Osteocyte (in vitro differentiated cells): ENCODE measurements at regions not wholly inside any gene's neighbourhood (a gene's known extent, or its start where the extent isn't known, plus 50 kb on each side); places are given as distances from the start of the nearest gene placed in this dataset.

Experiments used
- DNase-seq: peaks from one replicate; pipeline ENCODE4 v3.0.0; 2021; ENCODE audit warnings: mixed read lengths; ENCODE audit not compliant: unreplicated experiment; ENCODE audit errors: extremely low spot score
- H3K27ac Mint-ChIP-seq: one replicate; pipeline ENCODE4 v1.8.0; 2021; ENCODE audit warnings: mild to moderate bottlenecking, mixed read lengths; ENCODE audit not compliant: unreplicated experiment
- H3K27me3 Mint-ChIP-seq: one replicate; pipeline ENCODE4 v1.8.0; 2021; ENCODE audit warnings: mixed read lengths; ENCODE audit not compliant: unreplicated experiment
- H3K36me3 Mint-ChIP-seq: one replicate; pipeline ENCODE4 v1.8.0; 2021; ENCODE audit warnings: mixed read lengths; ENCODE audit not compliant: unreplicated experiment
- H3K4me1 Mint-ChIP-seq: one replicate; pipeline ENCODE4 v1.8.0; 2021; ENCODE audit warnings: mixed read lengths; ENCODE audit not compliant: unreplicated experiment
- H3K4me3 Mint-ChIP-seq: one replicate; pipeline ENCODE4 v1.8.0; 2021; ENCODE audit warnings: mild to moderate bottlenecking, moderate library complexity, mixed read lengths; ENCODE audit not compliant: unreplicated experiment
- H3K9me3 Mint-ChIP-seq: one replicate; pipeline ENCODE4 v1.8.0; 2021; ENCODE audit warnings: mixed read lengths; ENCODE audit not compliant: unreplicated experiment
- TF ChIP-seq, protein P1 (sequence below): fragments of 200-600 bp; sonication (generic); IDR thresholded peaks from 2 replicates; pipeline ENCODE4 v1.5.0; 2021; ENCODE audit warnings: antibody characterized with exemption, mild to moderate bottlenecking, moderate library complexity

DNA sequence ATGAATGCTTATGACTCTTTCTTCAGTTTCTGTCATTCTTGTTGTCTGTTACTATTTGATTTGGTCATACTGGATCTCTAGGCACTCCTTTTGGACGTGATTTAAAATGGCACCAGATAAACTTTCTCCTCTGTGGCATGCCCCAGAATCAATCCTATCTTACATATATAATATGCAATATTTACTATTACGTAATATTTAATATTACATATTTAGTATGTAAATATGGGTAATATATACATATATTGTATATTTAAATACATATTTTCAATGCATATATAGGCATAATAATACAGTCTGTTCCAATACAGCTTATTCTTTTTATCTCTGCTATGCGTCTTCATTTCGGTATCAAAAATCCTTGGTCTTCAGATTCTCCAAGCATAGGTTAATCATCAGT lies 104.4 kb upstream of the PRR20A start:
- TF ChIP-seq, protein P1, sequence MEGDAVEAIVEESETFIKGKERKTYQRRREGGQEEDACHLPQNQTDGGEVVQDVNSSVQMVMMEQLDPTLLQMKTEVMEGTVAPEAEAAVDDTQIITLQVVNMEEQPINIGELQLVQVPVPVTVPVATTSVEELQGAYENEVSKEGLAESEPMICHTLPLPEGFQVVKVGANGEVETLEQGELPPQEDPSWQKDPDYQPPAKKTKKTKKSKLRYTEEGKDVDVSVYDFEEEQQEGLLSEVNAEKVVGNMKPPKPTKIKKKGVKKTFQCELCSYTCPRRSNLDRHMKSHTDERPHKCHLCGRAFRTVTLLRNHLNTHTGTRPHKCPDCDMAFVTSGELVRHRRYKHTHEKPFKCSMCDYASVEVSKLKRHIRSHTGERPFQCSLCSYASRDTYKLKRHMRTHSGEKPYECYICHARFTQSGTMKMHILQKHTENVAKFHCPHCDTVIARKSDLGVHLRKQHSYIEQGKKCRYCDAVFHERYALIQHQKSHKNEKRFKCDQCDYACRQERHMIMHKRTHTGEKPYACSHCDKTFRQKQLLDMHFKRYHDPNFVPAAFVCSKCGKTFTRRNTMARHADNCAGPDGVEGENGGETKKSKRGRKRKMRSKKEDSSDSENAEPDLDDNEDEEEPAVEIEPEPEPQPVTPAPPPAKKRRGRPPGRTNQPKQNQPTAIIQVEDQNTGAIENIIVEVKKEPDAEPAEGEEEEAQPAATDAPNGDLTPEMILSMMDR = no peak
- DNase-seq = no peak
- Mint-ChIP-seq H3K4me1 (no peaks in the 10 kb centered on the region), H3K9me3 (peaks cover 8% of the 10 kb centered on the region), H3K27me3 (no peaks in the 10 kb centered on the region), H3K36me3 (no peaks in the 10 kb centered on the region), H3K27ac (no peak overlapping the region), H3K4me3 (no peak overlapping the region)

DNA sequence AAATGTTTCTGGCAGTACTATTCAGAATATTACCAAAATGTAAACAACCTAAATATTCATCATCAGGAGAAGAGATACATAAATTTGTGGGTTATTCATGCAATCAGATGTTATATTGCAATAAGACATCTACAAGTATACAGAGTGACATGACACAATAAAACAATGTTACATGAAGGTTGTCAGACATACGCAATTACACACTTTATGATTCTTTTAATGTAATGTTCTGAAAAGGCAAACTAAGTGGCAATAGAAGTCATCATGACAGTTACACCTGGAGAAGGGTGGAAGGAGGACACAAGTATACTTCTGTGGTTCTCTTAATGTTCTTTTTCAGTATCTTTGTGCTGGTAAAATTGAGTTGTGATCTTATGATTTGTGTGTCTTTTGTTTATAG lies 95.8 kb upstream of the PRR20A start:
- Mint-ChIP-seq H3K4me1 (no peaks in the 10 kb centered on the region), H3K27me3 (no peaks in the 10 kb centered on the region), H3K36me3 (no peaks in the 10 kb centered on the region), H3K27ac (no peak overlapping the region), H3K4me3 (no peak overlapping the region), H3K9me3 (peaks cover 25% of the 10 kb centered on the region)
- TF ChIP-seq, protein P1 = no peak
- no peak for DNase-seq

DNA sequence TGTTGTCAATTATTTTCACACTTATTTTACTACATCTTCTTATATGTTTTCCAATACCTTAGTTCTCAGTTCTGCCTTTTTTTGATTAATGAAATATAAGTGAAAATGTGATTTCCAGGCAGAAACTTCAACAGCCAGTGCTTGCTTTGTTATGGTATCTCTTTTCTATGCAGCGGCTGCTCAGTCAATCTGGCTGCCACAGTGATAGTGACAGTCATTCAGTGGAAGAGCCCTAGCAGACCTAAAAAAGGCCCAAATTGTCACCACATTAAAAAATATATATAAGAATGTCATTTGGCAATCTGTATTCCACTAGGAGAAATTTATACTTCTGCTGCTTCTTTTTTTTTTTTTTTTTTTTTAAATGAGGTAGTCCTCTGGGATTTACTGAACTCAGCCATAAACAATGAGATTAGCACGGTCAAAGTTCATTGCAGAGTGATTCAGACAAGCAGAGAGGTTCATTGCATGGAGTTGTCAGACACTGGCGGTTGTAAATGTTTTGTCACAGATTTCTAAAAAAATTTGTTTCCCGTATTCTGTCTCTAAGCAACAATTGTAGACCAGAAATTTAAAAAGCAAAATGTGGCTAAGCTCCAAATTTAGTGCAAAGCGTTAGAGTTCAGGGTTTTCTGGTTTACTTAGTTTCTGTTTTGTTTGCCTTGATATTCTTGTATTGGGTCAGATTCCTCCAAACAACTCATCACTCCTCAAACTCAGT lies 94.7 kb upstream of the PRR20A start:
- Mint-ChIP-seq H3K27ac (no peak overlapping the region), H3K27me3 (no peaks in the 10 kb centered on the region), H3K4me3 (no peak overlapping the region), H3K4me1 (no peaks in the 10 kb centered on the region), H3K36me3 (no peaks in the 10 kb centered on the region), H3K9me3 (peaks cover 34% of the 10 kb centered on the region)
- TF ChIP-seq, protein P1 = no peak
- no peak for DNase-seq

DNA sequence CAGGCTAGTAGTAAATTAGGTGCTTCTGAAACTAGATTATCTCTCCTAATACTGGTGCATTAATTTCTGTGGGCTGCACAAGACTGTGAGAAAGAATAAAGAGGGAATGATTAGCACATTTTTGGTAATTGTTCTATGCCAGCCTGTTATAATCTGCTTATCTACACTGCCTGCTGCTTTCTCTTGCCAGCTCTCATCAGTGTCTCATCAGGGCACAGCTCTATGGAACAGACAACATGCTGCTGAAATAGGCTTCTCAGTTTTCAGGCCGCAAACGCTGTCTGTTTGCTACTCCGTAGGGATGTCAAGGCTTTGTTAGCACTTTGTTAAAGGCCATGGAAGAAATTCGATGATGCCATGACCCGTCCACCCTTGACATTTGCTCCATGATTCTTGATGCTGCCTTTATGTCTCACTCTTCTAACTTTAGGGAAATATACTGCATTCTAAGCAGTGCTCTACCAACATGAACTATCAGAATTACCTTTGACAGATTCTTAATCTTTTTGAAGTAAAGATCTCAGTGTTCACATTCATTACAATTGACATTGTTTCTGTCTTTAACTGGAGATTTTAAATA lies 84.0 kb upstream of the PRR20A start:
- Mint-ChIP-seq H3K4me3 (no peak overlapping the region), H3K9me3 (peaks cover 8% of the 10 kb centered on the region), H3K4me1 (no peaks in the 10 kb centered on the region), H3K36me3 (no peaks in the 10 kb centered on the region), H3K27me3 (no peaks in the 10 kb centered on the region), H3K27ac (no peak overlapping the region)
- no peak for DNase-seq
- TF ChIP-seq, protein P1 = no peak

DNA sequence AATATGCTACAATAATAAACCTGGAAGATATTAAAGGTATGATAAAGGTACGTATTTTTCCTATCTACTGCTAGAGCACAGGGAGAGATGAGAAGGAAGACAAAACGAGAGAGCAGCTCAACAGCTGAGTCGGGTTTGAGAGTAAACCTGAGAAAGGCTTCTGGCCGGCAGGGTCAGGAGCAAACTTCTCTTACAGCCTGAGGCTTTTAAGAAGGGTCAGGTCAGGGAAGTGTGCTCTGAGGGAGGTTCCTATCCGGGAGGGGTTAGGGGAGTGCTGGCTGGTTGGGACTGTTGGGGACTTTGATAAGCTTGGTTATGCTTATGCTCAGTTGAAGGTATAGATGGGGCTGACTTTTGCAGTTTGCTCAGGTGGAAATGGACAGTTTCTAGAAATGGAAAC lies 77.7 kb upstream of the PRR20A start:
- no peaks in the 10 kb centered on the region for H3K27me3 Mint-ChIP-seq
- no peaks in the 10 kb centered on the region for H3K4me1 Mint-ChIP-seq
- H3K9me3 Mint-ChIP-seq = peaks cover 5% of the 10 kb centered on the region
- no peak for DNase-seq
- H3K36me3 Mint-ChIP-seq = no peaks in the 10 kb centered on the region
- H3K27ac Mint-ChIP-seq = no peak overlapping the region
- no peak overlapping the region for H3K4me3 Mint-ChIP-seq
- TF ChIP-seq, protein P1 = no peak
